Ishikawa (cell line): ENCODE measurements at regions not wholly inside any gene's neighbourhood (a gene's known extent, or its start where the extent isn't known, plus 50 kb on each side); places are given as distances from the start of the nearest gene placed in this dataset.

Experiments
- CEBPB ChIP-seq: IDR thresholded peaks from 2 replicates; pipeline ENCODE4 v1.6.1; 2012
- CREB1 ChIP-seq: IDR thresholded peaks from 2 replicates; pipeline ENCODE4 v1.6.1; 2012; ENCODE audit warnings: low read depth
- EP300 ChIP-seq: IDR thresholded peaks from 2 replicates; pipeline ENCODE4 v1.6.1; 2012; ENCODE audit warnings: borderline replicate concordance
- FOXM1 ChIP-seq: IDR thresholded peaks from 2 replicates; pipeline ENCODE4 v1.6.1; 2012; ENCODE audit warnings: low read depth, borderline replicate concordance
- NFIC ChIP-seq: IDR thresholded peaks from 2 replicates; pipeline ENCODE4 v1.6.1; 2012
- RAD21 ChIP-seq: IDR thresholded peaks from 2 replicates; pipeline ENCODE4 v1.6.1; 2012; ENCODE audit warnings: low read depth
- TAF1 ChIP-seq: IDR thresholded peaks from 2 replicates; pipeline ENCODE4 v1.6.1; 2012; ENCODE audit warnings: low read depth, mild to moderate bottlenecking
- TEAD4 ChIP-seq: IDR thresholded peaks from 2 replicates; pipeline ENCODE4 v1.6.1; 2012
- TF ChIP-seq, protein P1 (sequence below): IDR thresholded peaks from 2 replicates; pipeline ENCODE4 v1.6.1; 2012; ENCODE audit warnings: low read depth, mild to moderate bottlenecking
- TF ChIP-seq, protein P2 (sequence below): IDR thresholded peaks from 2 replicates; pipeline ENCODE4 v1.6.1; 2012

DNA sequence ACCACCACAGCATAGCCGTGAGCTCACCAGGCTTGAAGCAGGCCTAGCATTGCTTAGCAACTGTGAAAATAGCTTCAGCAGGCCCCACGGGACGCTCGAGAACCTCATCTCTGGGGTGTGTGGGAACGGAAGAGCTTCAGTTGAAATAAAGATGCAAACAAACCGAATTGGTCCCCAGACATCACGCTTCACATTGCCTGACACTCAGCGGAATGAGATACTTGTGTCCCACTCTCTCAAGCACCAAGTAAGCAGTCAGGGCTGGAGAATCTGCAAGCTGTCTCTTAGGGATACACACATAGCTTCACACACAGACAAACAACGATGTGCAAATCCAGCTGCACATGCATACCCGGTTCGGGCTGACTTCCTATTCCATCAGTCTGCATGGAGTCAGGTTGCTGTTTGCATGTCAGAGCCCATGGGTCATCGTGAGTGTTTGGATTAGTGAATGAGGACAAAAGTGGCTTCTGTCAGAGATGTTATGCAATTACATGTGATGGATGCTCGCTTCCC, 205.7 kb downstream of the SNX19 start:
- TF ChIP-seq, protein P1, sequence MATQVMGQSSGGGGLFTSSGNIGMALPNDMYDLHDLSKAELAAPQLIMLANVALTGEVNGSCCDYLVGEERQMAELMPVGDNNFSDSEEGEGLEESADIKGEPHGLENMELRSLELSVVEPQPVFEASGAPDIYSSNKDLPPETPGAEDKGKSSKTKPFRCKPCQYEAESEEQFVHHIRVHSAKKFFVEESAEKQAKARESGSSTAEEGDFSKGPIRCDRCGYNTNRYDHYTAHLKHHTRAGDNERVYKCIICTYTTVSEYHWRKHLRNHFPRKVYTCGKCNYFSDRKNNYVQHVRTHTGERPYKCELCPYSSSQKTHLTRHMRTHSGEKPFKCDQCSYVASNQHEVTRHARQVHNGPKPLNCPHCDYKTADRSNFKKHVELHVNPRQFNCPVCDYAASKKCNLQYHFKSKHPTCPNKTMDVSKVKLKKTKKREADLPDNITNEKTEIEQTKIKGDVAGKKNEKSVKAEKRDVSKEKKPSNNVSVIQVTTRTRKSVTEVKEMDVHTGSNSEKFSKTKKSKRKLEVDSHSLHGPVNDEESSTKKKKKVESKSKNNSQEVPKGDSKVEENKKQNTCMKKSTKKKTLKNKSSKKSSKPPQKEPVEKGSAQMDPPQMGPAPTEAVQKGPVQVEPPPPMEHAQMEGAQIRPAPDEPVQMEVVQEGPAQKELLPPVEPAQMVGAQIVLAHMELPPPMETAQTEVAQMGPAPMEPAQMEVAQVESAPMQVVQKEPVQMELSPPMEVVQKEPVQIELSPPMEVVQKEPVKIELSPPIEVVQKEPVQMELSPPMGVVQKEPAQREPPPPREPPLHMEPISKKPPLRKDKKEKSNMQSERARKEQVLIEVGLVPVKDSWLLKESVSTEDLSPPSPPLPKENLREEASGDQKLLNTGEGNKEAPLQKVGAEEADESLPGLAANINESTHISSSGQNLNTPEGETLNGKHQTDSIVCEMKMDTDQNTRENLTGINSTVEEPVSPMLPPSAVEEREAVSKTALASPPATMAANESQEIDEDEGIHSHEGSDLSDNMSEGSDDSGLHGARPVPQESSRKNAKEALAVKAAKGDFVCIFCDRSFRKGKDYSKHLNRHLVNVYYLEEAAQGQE = no peak
- TF ChIP-seq CEBPB (0 out of 2 replicates have a peak, but pooled peaks have one; percentile 24), EP300 (no peak), FOXM1 (no peak), RAD21 (no peak), CREB1 (no peak), NFIC (no peak), TEAD4 (no peak), TAF1 (no peak)
- TF ChIP-seq, protein P2, sequence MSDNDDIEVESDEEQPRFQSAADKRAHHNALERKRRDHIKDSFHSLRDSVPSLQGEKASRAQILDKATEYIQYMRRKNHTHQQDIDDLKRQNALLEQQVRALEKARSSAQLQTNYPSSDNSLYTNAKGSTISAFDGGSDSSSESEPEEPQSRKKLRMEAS = no peak
